ENCODE measurements at regions not wholly inside any gene's neighbourhood (a gene's known extent, or its start where the extent isn't known, plus 50 kb on each side); places are given as distances from the start of the nearest gene placed in this dataset.
"Not testable (repeated sequence)": the region's sequence is repeated elsewhere in the genome, so short reads cannot be mapped to it uniquely, and the experiment has no call there.

DNA sequence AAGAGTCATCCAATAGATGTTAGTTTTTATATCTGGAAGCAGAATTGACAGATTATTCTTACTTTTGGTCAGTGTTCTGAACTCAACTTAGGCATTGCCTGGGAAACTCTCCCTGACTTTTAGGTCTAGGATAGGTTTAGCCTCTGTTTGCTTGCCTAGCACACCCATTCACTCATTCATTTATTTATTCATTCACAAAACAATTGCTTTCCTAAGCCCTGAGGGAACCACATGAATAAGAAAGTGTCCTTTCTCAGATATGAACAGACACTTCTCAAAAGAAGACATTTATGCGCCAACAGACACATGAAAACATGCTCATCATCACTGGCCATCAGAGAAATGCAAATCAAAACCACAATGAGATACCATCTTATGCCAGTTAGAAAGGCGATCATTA, 117.4 kb downstream of the ADSS2 start:
- H3K27ac Mint-ChIP-seq, H3K36me3 Mint-ChIP-seq, H3K9me3 Mint-ChIP-seq, H3K4me1 Mint-ChIP-seq, H3K4me3 Mint-ChIP-seq: not testable (repeated sequence)
- H3K27me3 Mint-ChIP-seq: peaks cover 20% of the 10 kb centered on the region

DNA sequence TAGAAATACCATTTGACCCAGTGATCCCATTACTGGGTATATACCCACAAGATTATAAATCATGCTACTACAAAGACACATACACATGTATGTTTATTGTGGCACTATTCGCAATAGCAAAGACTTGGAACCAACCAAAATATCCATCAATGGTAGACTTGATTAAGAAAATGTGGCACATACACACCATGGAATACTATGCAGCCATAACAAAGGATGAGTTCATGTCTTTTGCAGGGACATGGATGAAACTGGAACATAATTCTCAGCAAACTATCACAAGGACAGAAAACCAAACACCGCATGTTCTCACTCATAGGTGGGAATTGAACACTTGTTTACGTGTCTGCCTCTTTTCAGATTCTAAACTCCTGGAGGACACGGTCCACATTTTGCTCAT, 116.9 kb downstream of the ADSS2 start:
- H3K36me3 Mint-ChIP-seq, H3K4me1 Mint-ChIP-seq, H3K4me3 Mint-ChIP-seq, H3K9me3 Mint-ChIP-seq, H3K27ac Mint-ChIP-seq: not testable (repeated sequence)
- peaks cover 20% of the 10 kb centered on the region for H3K27me3 Mint-ChIP-seq

DNA sequence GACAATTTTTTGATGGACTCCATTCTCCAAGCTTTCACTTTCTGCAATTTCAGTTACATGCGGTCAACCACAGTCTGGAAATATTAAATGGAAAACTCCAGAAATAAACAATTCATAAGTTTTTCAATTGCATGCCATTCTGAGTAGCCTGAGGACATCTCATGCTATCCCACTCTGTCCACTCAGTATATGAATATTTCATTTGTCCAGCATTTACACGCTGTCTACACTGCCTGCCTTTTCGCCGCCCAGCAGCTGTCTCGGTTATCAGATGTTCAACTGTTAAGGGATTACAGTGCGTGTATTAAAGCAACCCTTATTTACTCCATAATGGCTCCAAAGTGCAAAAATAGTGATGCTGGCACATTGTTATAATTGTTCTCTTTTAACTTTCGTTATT, 116.3 kb downstream of the ADSS2 start:
- no peak overlapping the region for H3K4me3 Mint-ChIP-seq
- H3K9me3 Mint-ChIP-seq: no peaks in the 10 kb centered on the region
- H3K27me3 Mint-ChIP-seq: peaks cover 20% of the 10 kb centered on the region
- no peaks in the 10 kb centered on the region for H3K4me1 Mint-ChIP-seq
- H3K36me3 Mint-ChIP-seq: no peaks in the 10 kb centered on the region
- H3K27ac Mint-ChIP-seq: no peak overlapping the region

DNA sequence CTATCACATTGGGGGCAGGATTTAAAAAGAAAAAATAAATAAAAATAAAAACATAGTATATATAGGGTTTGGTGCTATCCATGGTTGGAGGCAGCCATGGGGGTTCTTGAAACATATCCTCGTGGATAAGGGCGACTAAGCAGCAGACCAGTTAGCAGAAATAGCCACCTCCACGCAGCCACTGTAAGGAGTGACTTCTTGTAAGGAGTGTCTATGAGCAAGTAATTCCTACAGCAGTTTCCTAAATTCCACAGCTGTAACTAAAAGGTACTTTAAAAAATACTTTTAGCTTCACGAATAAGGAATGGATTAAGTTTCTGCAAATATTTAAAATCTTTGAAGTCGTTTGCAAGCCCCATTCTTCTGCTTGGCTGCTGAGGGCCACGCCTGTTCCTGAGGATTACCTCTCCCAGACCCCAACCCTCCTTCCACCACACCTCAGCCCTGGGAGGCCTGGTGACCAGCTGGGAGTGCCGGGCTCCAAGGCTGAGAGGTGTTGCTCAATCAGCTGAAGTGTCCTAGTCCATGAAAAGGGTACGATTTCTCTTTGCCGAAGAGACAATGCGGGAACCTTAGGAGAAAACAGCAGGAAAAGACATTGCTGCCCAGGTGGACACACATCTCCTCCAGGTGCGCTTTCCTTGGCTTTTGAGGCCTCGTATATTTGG, 115.3 kb downstream of the ADSS2 start:
- Mint-ChIP-seq H3K9me3 (no peaks in the 10 kb centered on the region), H3K27ac (no peak overlapping the region), H3K4me1 (peaks cover under 1% of the 10 kb centered on the region), H3K4me3 (no peak overlapping the region), H3K36me3 (no peaks in the 10 kb centered on the region), H3K27me3 (peaks cover 16% of the 10 kb centered on the region)

DNA sequence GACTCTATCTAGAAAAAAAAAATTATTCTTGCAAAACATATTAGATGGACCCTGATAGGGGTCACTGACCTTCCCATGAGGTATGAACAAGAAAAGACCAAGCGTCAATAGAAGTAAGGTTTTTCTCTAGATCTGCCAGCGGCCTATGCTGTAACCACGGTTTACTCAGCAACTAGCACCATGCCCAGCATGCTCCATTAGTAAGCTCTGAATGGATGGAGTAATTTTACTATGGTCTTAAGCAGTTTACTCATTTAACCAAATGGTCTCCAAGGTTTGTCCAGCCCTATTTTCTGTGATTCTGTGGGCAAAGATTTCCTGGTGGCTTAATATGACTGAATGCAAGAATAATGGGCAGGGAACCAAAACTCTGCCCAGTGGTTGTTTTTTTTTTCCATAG, 113.9 kb downstream of the ADSS2 start:
- Mint-ChIP-seq H3K27me3 (peaks cover 16% of the 10 kb centered on the region), H3K27ac (no peak overlapping the region), H3K4me1 (peaks cover 5% of the 10 kb centered on the region), H3K4me3 (no peak overlapping the region), H3K36me3 (no peaks in the 10 kb centered on the region), H3K9me3 (no peaks in the 10 kb centered on the region)

DNA sequence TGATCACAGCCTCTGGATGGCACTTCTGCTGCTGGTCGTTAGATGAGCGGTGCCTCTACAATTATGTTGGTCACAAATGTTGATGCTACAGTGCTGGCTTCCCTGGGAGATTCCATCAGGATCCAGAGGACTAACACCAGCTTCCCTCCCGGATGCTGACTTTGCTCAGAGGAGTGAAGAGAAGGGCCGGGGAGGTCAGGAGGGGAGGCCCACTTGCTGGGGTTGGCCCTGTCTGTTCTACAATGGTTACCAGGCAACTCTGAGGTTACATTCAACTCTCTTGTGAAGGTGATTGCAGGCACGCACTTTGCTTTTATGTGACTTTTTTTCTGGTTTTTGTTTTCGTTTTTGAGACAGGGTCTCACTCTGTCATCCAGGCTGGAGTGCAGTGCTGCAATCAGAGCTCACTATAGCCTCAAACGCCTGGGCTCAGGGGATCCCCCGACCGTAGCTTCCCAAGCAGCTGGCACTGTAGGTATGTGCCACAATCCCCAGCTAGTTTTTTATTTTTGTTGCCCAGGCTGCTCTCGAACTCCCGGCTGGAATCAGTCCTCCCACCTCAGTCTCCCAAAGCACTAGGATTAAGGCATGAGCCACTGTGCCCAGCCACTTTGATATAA, 112.5 kb downstream of the ADSS2 start:
- Mint-ChIP-seq H3K4me3 (no peak overlapping the region), H3K27me3 (peaks cover 6% of the 10 kb centered on the region), H3K36me3 (no peaks in the 10 kb centered on the region), H3K9me3 (no peaks in the 10 kb centered on the region), H3K27ac (no peak overlapping the region), H3K4me1 (peaks cover 5% of the 10 kb centered on the region)

DNA sequence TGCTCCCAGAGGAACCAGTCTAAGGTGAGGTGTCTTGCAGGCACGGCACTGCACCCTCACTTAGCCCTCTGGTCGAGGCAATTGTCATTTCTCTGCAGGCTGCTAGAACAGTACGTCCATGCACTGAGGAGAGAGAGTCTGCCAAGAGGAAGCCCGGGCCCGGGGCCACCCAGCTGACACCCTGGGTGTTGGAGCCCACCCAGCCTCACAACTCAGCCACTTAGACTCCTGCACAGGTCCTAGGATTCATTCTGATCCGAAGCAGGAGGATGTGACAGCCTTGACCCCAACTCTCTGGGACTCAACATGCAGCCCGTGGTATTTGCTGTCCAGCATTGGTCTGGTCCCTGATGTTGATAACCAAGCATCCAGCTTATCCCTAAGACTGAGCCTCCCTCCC, 111.9 kb downstream of the ADSS2 start:
- no peak overlapping the region for H3K27ac Mint-ChIP-seq
- H3K4me3 Mint-ChIP-seq: no peak overlapping the region
- peaks cover 1% of the 10 kb centered on the region for H3K27me3 Mint-ChIP-seq
- H3K9me3 Mint-ChIP-seq: no peaks in the 10 kb centered on the region
- H3K4me1 Mint-ChIP-seq: peaks cover 5% of the 10 kb centered on the region
- H3K36me3 Mint-ChIP-seq: no peaks in the 10 kb centered on the region

DNA sequence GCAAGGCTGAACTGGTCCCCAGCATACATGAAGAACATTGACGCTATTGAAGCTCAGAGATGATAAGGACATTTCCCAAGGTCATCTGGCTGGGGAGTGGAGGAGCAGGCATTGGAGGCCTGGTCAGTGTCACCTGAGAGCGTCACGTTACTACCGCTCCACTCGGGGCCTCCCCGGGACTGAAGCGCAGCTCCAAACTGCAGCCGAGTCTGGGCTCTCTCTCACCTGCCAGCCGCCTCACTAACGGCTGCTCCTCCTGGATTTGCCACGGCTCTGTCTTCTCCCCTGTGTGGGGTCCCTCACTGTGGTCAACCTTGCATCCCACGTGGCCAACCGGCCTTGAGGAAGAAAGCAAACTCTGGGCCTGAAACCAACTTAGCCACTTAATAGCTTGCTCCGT, 111.3 kb downstream of the ADSS2 start:
- Mint-ChIP-seq H3K4me3 (no peak overlapping the region), H3K27ac (no peak overlapping the region), H3K9me3 (no peaks in the 10 kb centered on the region), H3K27me3 (no peaks in the 10 kb centered on the region), H3K4me1 (peaks cover 5% of the 10 kb centered on the region), H3K36me3 (no peaks in the 10 kb centered on the region)

DNA sequence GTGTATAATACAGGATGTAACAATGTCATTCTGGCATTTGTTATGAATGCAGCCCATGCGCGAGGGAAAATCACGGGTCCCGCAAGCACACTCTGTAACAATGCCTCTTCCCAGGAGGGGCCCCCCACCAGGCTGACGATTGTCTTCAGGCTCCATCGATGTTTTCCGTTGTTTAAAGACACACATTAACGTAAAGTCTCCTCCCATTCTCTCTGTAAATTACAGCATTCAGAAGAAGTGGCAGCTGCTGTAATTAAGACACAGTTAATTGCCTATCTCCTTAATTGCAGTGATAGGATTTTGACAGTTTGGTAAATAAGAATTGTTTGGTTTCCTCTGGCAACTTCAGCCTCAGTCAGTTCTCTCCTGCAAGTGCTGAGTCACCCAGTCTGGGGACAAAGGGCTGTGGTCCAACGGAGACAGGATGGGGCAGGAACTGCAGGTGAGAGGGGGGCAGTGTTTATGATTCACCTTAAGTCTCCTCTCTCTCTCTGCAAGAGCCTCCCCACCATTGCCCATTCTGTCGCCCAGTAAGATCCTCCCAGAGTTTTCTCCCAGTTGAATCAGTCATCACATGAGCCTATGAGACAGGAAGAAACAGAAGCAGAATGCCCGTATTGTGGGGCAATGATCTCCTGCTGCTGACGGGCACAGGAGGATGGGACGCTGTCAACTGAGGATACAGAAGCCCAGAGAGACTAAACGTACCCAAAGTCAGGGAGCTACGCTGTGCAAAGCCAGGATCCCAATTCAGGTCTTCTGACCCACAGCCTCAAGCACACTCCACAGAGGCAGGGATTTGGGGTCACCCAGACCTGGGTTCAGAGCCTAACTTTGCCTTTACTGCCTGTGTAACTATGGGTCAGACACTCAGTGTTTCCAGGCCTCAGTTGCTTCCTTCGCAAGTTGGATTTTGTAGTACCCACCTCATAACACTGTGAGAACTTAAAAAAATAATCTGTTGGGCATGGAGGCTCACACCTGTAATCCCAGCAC, 110.0 kb downstream of the ADSS2 start:
- H3K27me3 Mint-ChIP-seq: no peaks in the 10 kb centered on the region
- no peaks in the 10 kb centered on the region for H3K36me3 Mint-ChIP-seq
- H3K9me3 Mint-ChIP-seq: no peaks in the 10 kb centered on the region

DNA sequence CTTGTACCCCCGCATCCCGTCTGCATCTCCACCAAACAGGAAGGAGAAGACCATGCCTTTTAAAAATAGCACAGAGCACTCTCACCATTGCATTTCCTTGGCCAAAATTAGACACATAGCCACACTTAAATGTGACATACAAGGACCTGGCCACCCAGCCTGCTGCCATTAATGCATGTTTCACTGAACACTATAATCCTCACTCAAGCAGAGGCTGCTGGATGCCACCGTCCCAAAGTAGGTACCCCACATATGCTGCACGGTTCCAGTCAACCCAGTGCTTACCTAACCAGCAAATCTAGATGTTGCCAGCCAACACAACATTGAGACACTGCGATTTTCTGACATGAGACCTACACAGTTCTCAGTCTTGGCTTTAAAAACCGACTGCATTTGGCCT, 107.7 kb downstream of the ADSS2 start:
- H3K4me1 Mint-ChIP-seq: peaks cover 5% of the 10 kb centered on the region

More for the DNA sequence above, 110.0 kb downstream of the ADSS2 start:
- peaks cover 5% of the 10 kb centered on the region for H3K4me1 Mint-ChIP-seq
- H3K4me3 Mint-ChIP-seq: no peak overlapping the region
- H3K27ac Mint-ChIP-seq: no peak overlapping the region

DNA sequence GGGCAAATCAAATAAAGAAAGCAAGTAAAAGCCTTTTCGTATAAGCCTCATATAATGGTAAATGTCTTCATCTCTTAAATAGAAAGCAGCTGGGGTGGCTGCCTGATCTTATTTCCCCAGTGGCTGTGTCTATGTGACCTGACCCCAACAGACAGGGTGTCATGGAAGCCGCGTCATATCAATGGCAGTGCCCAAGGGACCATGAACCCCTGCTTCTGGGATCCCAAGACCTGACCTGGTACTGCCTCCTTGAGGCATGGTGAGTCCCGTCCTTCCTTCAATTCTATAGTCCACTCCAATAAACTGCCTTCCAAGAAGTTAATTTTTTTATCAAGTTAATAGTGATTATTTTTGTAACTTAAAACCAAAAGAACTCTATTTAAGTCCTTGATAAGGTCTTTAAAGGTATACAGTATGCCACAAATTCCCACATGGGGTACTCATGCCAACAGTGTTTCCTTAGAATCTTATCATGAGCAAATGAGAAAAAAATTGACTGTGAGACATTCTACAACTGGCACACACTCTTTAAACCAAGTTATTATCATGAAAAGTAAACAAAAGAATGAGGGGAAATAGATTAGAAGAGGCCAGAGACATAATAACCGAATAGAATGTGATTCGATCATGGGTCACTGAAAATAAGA, 104.6 kb downstream of the ADSS2 start:
- no peaks in the 10 kb centered on the region for H3K9me3 Mint-ChIP-seq
- no peaks in the 10 kb centered on the region for H3K4me1 Mint-ChIP-seq
- H3K4me3 Mint-ChIP-seq: no peak overlapping the region
- H3K36me3 Mint-ChIP-seq: no peaks in the 10 kb centered on the region
- no peak overlapping the region for H3K27ac Mint-ChIP-seq
- H3K27me3 Mint-ChIP-seq: no peaks in the 10 kb centered on the region

More for the DNA sequence above, 107.7 kb downstream of the ADSS2 start:
- H3K4me3 Mint-ChIP-seq: no peak overlapping the region
- no peak overlapping the region for H3K27ac Mint-ChIP-seq
- no peaks in the 10 kb centered on the region for H3K9me3 Mint-ChIP-seq
- no peaks in the 10 kb centered on the region for H3K27me3 Mint-ChIP-seq
- no peaks in the 10 kb centered on the region for H3K36me3 Mint-ChIP-seq

DNA sequence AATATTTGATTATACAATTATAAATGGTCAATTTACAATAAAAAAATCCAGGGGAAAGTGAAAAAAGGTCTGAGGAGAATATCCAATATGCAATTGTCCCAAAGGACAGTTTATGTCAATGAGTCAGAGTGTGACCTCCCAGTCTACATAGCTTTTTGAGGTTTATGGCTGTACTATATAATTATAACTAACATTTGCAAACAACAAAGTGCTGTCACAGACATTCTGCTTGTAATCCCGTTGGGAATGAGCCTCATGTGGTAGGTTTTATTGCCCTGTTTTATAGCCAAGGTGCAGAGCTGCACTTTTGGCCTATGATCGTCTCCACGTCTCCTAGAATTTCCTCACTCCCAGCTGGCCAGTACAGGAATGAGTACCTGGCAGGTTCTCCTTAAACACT, 103.8 kb downstream of the ADSS2 start:
- Mint-ChIP-seq H3K36me3 (no peaks in the 10 kb centered on the region), H3K9me3 (no peaks in the 10 kb centered on the region), H3K27ac (no peak overlapping the region), H3K4me3 (no peak overlapping the region), H3K27me3 (no peaks in the 10 kb centered on the region), H3K4me1 (no peaks in the 10 kb centered on the region)

DNA sequence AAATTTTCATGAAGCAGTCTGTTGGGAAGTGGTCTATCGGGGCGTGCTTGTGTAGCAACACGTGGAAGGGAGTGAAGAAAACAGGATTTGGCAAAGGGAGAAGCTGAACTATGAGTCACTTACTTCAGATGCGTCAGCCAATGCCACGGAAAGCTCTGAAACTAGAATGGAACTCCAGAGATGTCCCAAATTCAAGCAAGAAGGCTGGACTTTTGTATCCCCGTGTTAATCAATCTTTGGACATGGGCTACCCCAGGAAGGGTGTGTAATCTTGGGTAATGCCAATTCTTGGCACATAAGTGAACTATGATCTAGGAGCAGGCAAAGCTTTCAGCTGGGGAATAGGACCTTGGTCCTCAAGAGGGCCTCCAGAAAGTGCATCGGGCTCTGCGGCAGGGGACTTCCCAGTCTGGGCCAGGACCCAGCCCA, 102.6 kb downstream of the ADSS2 start:
- H3K27ac Mint-ChIP-seq: no peak overlapping the region
- H3K36me3 Mint-ChIP-seq: no peaks in the 10 kb centered on the region
- no peak overlapping the region for H3K4me3 Mint-ChIP-seq
- no peaks in the 10 kb centered on the region for H3K27me3 Mint-ChIP-seq
- H3K9me3 Mint-ChIP-seq: no peaks in the 10 kb centered on the region
- H3K4me1 Mint-ChIP-seq: no peaks in the 10 kb centered on the region

DNA sequence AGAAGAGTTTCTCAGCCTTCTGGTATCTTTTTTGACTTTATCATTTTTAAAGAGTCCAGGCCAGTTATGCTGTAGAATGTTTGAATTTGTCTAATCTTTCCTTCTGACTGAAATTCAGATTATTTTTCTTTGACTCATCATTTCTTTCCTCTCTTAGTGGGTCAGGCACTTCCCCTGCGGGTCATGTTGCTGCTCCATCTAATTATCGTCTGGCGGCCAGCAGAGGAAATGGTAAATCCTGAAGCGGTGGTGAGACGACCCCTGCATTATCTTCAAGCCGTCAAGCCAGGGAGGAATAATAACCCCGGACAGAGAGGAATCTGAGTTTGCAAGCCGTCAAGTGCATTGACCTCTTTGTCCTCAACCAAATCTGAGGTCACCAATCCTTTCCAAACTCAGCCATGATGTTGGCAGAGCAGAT, 102.1 kb downstream of the ADSS2 start:
- Mint-ChIP-seq H3K9me3 (no peaks in the 10 kb centered on the region), H3K4me3 (no peak overlapping the region), H3K27ac (no peak overlapping the region), H3K27me3 (no peaks in the 10 kb centered on the region), H3K36me3 (no peaks in the 10 kb centered on the region), H3K4me1 (no peaks in the 10 kb centered on the region)

DNA sequence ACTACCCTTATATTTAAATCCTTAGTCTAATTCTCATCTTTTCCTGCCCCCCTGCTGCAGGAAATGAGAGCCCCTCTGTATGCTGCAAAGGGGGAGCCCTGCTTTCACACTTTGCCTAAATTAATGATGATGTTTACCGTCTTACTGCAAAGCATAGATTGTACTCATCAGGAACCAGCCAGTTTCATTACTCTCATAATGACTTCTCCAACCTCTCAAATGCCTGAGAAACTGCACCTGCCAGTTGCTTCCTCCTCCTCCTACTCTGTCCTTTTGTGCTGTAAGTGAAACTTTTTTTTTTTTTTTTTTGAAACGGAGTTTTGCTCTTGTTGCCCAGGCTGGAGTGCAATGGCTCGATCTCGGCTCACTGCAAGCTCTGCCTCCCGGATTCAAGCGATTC, 101.7 kb downstream of the ADSS2 start:
- Mint-ChIP-seq H3K4me3 (no peak overlapping the region), H3K27me3 (no peaks in the 10 kb centered on the region), H3K9me3 (no peaks in the 10 kb centered on the region), H3K27ac (no peak overlapping the region), H3K36me3 (no peaks in the 10 kb centered on the region), H3K4me1 (no peaks in the 10 kb centered on the region)

Data from activated naive CD4-positive, alpha-beta T cell treated with anti-CD3 and anti-CD28 coated beads, Interleukin-2, amount 50 U/mL, for 24 hours (primary cell).